ENCODE measurements at regions not wholly inside any gene's neighbourhood (a gene's known extent, or its start where the extent isn't known, plus 50 kb on each side); places are given as distances from the start of the nearest gene placed in this dataset.
"Not testable (repeated sequence)": the region's sequence is repeated elsewhere in the genome, so short reads cannot be mapped to it uniquely, and the experiment has no call there.

- TF ChIP-seq CTCF (IDR thresholded peaks at IDR 0.05); EP300 (IDR thresholded peaks at IDR 0.05; ENCODE audit: low read depth): not testable (repeated sequence)
These were observed 69.0 kb downstream of the ADRB2 start for GRCh38 chr5:148895441-148895840.
